ENCODE measurements at regions not wholly inside any gene's neighbourhood (a gene's known extent, or its start where the extent isn't known, plus 50 kb on each side); places are given as distances from the start of the nearest gene placed in this dataset.
"Not testable (repeated sequence)": the region's sequence is repeated elsewhere in the genome, so short reads cannot be mapped to it uniquely, and the experiment has no call there.

DNA sequence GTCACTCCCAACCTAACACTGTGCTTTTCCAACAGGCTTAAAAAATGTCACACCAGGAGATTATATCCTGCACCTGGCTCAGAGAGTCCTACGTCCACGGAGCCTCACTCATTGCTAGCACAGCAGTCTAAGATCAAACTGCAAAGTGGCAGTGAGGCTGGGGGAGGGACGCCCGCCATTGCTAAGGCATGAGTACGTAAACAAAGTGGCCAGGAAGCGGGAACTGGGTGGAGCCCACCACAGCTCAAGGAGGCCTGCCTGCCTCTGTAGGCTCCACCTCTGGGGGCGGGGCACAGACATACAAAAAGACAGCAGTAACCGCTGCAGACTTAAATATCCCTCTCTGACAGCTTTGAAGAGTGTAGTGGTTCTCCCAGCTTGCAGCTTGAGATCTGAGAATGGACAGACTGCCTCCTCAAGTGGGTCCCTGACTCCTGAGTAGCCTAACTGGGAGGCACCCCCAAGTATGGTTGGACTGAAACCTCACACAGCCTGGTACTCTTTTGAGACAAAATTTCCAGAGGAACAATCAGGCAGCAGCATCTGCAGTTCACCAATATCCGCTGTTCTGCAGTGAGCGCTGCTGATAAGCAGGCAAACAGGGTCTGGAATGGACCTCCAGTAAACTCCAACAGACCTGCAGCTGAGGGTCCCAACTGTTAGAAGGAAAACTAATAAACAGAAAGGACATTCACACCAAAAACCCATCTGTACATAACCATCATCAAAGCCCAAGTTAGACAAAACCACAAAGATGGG, 2986.4 kb upstream of the OR11H1 start:
- DNase-seq: peak; percentile 21
- in situ Hi-C loops (cut with MboI; ENCODE audit: low pct_unique_long_range_greater_than_20kb, low sequenced_read_pairs): not testable (repeated sequence)

- in situ Hi-C loops (cut with MboI; ENCODE audit: low pct_unique_long_range_greater_than_20kb, low sequenced_read_pairs); DNase-seq: not testable (repeated sequence)
Observed at GRCh38 chr22:12553366-12553765, 2974.6 kb upstream of the OR11H1 start.

DNA sequence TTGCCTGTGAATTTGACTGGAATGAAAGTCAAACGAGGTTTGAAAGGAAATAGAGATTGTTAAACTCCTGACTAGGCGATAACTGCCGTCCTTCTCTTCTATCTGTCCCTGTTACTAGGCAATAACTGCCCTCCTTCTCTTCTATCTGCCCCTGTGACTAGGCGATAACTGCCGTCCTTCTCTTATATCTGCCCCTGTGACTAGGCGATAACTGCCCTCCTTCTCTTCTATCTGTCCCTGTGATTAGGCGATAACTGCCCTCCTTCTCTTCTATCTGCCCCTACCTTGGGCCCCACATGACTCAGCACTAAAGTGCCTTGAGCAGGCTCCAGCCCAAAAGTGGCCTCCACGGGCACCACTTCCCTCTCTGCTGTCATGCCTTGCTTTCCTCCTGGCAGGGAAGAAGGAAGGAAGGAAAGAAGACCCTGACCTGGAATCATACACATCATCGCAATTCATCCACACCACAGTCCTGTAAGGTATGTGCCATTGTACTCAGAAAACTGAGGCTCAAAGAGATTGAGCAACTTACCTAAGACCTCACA, 2973.3 kb upstream of the OR11H1 start:
- in situ Hi-C loops (cut with MboI; ENCODE audit: low pct_unique_long_range_greater_than_20kb, low sequenced_read_pairs); DNase-seq: not testable (repeated sequence)

GRCh38 chr22:12571500-12571899, 2956.5 kb upstream of the OR11H1 start:
- in situ Hi-C loops (cut with MboI; ENCODE audit: low pct_unique_long_range_greater_than_20kb, low sequenced_read_pairs); DNase-seq: not testable (repeated sequence)

DNA sequence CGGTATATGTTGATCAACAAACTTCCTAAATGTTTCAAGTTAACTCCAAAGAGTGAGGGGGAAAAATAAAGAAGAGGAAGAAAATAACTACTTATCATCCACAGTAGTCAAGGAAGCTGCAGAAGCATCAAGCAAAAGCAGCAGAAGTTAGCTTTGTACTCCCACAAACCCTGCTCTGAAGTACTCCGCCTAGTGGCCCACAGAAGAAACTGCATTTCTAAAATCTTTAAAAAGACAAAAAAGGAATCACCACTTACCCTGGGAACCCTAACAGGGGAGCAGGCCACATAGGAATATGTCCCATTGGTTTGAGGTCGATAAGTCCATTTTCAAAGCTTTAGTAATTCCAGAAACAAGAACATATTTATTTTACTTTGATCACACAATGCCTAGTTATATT, 2948.3 kb upstream of the OR11H1 start:
- DNase-seq; in situ Hi-C loops (cut with MboI; ENCODE audit: low pct_unique_long_range_greater_than_20kb, low sequenced_read_pairs): not testable (repeated sequence)

DNA sequence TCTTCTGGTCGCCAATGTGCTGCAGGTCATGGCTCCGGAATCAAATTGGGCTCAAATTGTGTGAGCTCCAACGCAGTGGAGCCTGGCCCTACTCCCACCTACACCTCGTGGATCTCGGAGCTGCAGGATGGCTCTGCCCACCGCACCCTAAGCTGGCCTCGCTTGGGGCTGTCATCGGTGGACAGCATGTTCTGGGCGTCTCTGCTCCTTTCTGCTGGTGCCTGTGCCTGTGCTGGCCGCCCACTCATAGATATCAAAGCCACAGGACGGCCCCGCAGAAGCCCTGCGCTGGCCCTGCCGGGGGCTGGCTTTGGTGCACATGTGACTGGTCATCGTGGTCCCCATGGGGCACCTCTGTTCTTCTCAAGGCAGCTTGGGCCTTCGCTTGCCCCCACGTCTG, 2943.5 kb upstream of the OR11H1 start:
- in situ Hi-C loops (cut with MboI; ENCODE audit: low pct_unique_long_range_greater_than_20kb, low sequenced_read_pairs): not testable (repeated sequence)

DNA sequence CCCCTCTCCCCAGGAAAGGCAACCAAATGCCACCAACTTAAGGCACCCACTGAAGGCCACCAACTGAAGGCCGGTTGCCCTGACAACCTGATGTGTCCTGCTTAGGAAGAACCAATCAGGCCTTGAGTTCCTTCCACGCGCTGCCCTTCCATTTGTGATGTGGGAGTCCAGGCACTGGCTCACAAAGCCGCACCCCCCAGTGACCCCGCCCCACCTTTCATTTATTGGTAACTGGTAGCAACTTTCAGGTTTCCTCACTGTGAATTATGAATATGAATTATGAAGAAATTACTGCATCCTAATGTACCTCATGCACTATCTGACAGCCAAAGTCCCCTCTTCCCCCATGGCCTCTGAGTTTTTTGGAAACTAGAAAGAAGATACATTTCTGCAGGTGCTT, 2943.1 kb upstream of the OR11H1 start:
- DNase-seq; in situ Hi-C loops (cut with MboI; ENCODE audit: low pct_unique_long_range_greater_than_20kb, low sequenced_read_pairs): not testable (repeated sequence)

More for the DNA sequence above, 2943.5 kb upstream of the OR11H1 start:
- not testable (repeated sequence) for DNase-seq

DNA sequence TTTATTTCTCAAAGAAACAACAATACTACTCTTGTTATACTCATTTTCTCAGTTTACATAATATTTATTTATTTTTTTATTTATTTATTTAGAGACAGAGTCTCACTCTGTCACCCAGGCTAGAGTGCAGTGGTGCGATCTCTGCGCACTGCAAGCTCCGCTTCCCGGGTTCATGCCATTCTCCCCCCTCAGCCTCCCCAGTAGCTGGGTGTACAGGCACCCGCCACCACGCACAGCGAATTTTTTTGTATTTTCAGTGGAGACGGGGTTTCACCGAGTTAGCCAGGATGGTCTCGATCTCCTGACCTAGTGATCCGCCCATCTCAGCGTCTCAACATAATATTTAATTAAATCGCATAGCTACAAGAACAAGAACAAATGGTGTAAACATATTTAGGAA, 2932.3 kb upstream of the OR11H1 start:
- in situ Hi-C loops (cut with MboI; ENCODE audit: low pct_unique_long_range_greater_than_20kb, low sequenced_read_pairs); DNase-seq: not testable (repeated sequence)

GRCh38 chr22:12597778-12598177, 2930.2 kb upstream of the OR11H1 start:
- in situ Hi-C loops (cut with MboI; ENCODE audit: low pct_unique_long_range_greater_than_20kb, low sequenced_read_pairs); DNase-seq: not testable (repeated sequence)

DNA sequence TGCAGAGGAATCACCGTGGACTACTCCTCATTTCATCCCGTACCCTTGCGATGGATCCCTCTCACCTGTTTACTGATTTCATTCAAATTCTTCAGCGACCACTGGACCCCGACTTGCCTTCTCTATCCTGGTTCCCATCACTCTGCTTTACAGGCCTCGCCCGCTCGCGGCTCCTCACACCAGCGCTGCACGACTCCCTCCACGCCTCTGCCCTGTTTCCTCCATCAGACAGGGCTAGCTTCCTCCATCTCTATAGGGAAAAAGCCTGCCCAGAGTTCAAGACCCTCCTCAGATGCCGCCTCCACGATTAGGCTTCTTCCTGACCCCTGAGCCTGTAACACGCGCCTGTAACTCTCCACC, 2926.5 kb upstream of the OR11H1 start:
- in situ Hi-C loops (cut with MboI; ENCODE audit: low pct_unique_long_range_greater_than_20kb, low sequenced_read_pairs); DNase-seq: not testable (repeated sequence)

GRCh38 chr22:12601870-12602779, 2925.9 kb upstream of the OR11H1 start:
- no peak for DNase-seq
- in situ Hi-C loops (cut with MboI; ENCODE audit: low pct_unique_long_range_greater_than_20kb, low sequenced_read_pairs): no loop called here

DNA sequence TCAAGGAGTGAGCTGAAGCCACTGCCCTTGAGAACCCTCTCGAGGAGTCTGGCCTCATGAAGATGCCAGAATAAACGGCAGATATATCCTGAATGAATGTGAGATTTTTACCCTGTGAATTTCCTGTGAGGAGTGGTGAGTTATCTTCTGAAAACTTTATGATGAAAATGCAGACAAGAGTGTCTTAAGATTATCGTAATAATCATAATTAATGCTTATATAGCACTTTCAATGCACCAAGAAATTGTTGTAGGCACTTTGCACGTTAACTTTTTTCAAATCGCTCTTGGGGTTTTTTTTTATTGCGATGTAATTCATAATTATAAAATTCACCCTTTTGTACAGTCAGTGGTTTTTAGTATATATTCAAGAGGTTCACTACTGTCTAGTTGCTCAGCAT, 2924.6 kb upstream of the OR11H1 start:
- in situ Hi-C loops (cut with MboI; ENCODE audit: low pct_unique_long_range_greater_than_20kb, low sequenced_read_pairs): not testable (repeated sequence)

DNA sequence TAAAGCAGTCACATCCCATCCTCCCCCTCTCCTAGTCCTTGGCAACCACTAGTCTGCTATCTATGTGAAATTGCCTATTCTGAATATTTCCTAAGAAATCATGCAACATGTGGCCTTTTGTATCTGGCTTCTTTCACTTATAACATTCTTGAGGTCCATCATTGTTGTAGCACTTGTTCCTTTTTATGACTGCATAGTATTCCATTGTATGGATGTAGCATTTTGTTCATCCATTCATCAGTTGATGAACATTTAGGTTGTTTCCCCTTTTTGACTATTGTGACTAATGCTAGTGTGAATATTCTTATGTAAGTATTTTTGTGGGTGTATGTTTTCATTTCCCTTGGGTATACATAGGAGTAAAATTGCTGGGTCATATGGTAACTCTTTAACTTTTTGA, 2924.2 kb upstream of the OR11H1 start:
- in situ Hi-C loops (cut with MboI; ENCODE audit: low pct_unique_long_range_greater_than_20kb, low sequenced_read_pairs); DNase-seq: not testable (repeated sequence)

More for the DNA sequence above, 2924.6 kb upstream of the OR11H1 start:
- DNase-seq: not testable (repeated sequence)

DNA sequence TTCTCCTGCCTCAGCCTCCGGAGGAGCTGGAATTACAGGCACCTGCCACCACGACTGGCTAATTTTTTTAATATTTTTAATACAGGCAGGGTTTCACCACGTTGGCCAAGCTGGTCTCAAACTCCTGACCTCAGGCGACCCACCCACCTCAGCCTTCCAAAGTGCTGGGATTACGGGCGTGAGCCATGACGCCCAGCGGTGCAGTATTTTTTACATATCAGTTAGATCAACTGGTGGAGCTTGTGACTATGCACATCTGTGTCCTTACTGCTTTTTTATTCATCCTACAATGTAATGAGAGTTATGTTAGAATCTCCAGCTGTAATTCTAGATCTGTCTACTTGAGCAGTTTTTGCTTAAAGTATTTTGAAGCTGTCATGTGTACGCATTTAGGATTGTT, 2919.5 kb upstream of the OR11H1 start:
- DNase-seq; in situ Hi-C loops (cut with MboI; ENCODE audit: low pct_unique_long_range_greater_than_20kb, low sequenced_read_pairs): not testable (repeated sequence)

GRCh38 chr22:12613199-12613598, 2914.8 kb upstream of the OR11H1 start:
- in situ Hi-C loops (cut with MboI; ENCODE audit: low pct_unique_long_range_greater_than_20kb, low sequenced_read_pairs): no loop called here
- DNase-seq: no peak

DNA sequence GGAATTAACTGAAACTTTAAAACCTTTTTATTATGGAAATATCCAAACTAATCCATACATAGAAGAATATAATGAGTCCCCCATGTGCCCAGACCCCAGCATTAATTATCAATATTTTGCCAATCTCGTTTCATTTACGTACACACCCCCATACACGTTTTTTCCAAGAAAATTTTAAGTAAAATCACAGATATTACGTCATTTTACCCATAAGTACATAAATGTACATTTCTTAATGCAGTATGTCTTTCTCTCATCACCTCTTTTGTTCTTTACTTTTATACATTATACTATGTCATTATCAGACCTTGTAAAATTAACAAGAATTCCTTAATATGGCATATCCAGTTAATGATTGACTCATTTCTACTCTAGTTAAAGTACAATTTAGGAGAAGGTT, 2914.1 kb upstream of the OR11H1 start:
- in situ Hi-C loops (cut with MboI; ENCODE audit: low pct_unique_long_range_greater_than_20kb, low sequenced_read_pairs): not testable (repeated sequence)

DNA sequence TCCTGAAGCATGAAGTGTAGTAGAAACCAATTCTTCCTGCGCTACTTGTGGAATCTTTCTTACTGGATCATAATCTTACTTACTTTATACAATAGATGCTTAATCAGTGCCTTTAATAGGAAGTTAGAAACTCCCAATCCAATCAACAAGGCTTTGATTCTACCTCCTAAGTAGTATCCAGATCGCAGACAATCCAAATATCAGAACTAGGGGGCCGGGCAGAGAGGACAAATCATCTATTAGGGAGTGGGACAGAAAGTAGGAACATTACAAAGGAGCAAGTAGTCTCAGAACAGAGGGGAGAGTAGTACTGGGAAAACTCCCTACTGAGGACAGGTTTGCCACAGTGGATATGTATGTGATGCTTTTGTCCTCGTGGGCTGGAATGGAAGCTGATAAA, 2901.1 kb upstream of the OR11H1 start:
- DNase-seq; in situ Hi-C loops (cut with MboI; ENCODE audit: low pct_unique_long_range_greater_than_20kb, low sequenced_read_pairs): not testable (repeated sequence)

More for the DNA sequence above, 2914.1 kb upstream of the OR11H1 start:
- not testable (repeated sequence) for DNase-seq

GRCh38 chr22:12629815-12630214, 2898.2 kb upstream of the OR11H1 start:
- in situ Hi-C loops (cut with MboI; ENCODE audit: low pct_unique_long_range_greater_than_20kb, low sequenced_read_pairs); DNase-seq: not testable (repeated sequence)

DNA sequence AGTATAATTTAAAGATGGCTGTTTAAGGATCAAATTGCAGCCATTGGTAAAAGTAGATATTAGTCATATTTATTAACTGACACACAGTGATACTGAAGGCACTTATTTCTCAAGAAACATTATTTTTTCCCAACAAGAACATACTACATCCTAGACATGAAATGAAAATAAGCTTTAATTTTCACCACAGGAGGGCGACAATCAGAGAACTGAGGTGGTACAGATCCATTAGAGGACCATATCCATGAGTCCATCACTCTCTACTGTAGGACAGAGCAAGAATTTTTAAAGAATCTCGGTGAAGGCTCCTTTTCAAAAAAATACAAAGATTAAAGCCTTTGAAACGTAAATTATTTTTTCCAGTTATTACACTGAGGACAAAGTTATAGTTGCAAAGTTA, 2897.0 kb upstream of the OR11H1 start:
- peak; percentile 11 for DNase-seq
- in situ Hi-C loops (cut with MboI; ENCODE audit: low pct_unique_long_range_greater_than_20kb, low sequenced_read_pairs): not testable (repeated sequence)
